GM23248 (cell line): ENCODE measurements at regions not wholly inside any gene's neighbourhood (a gene's known extent, or its start where the extent isn't known, plus 50 kb on each side); places are given as distances from the start of the nearest gene placed in this dataset.

Experiments used
- DNase-seq: peaks from one replicate; pipeline ENCODE4 v3.0.0-alpha.2; 2015
- H2AFZ ChIP-seq: fragments of 200-600 bp; sonication (generic); 2 replicates; pipeline ENCODE4 v1.6.1; 2016; ENCODE audit warnings: antibody characterized with exemption
- H3F3A ChIP-seq: fragments of 200-600 bp; sonication (generic); 2 replicates; pipeline ENCODE4 v1.6.1; 2016; ENCODE audit warnings: mild to moderate bottlenecking, antibody characterized with exemption, mixed run types; ENCODE audit not compliant: insufficient read depth
- H3K27ac ChIP-seq: fragments of 200-600 bp; sonication (generic); 2 replicates; pipeline ENCODE4 v1.5.1; 2016; ENCODE audit warnings: mild to moderate bottlenecking
- H3K27me3 ChIP-seq: fragments of 200-600 bp; sonication (generic); replicated peaks from 2 replicates; pipeline ENCODE4 v1.6.1; 2016; ENCODE audit warnings: mild to moderate bottlenecking; ENCODE audit not compliant: insufficient read depth
- H3K36me3 ChIP-seq: fragments of 200-600 bp; sonication (generic); 2 replicates; pipeline ENCODE4 v1.6.1; 2016; ENCODE audit warnings: low read depth, mild to moderate bottlenecking
- H3K4me1 ChIP-seq: fragments of 200-600 bp; sonication (generic); 2 replicates; pipeline ENCODE4 v1.6.1; 2016; ENCODE audit warnings: mild to moderate bottlenecking; ENCODE audit not compliant: insufficient read depth
- H3K4me2 ChIP-seq: fragments of 200-600 bp; sonication (generic); one replicate; pipeline ENCODE4 v1.6.1; 2016; ENCODE audit warnings: mild to moderate bottlenecking; ENCODE audit not compliant: unreplicated experiment
- H3K4me3 ChIP-seq: fragments of 200-600 bp; sonication (generic); 2 replicates; pipeline ENCODE4 v1.5.1; 2016; ENCODE audit warnings: mild to moderate bottlenecking
- H3K79me2 ChIP-seq: fragments of 200-600 bp; sonication (generic); 2 replicates; pipeline ENCODE4 v1.6.1; 2016; ENCODE audit warnings: mild to moderate bottlenecking; ENCODE audit not compliant: insufficient read depth
- H3K9ac ChIP-seq: fragments of 200-600 bp; sonication (generic); 2 replicates; pipeline ENCODE4 v1.6.1; 2016; ENCODE audit warnings: mild to moderate bottlenecking
- H3K9me2 ChIP-seq: fragments of 200-600 bp; sonication (generic); 2 replicates; pipeline ENCODE4 v1.6.1; 2016; ENCODE audit warnings: mixed run types, mild to moderate bottlenecking, moderate library complexity; ENCODE audit not compliant: insufficient read depth
- H3K9me3 ChIP-seq: fragments of 200-600 bp; sonication (generic); one replicate; pipeline ENCODE4 v1.6.1; 2017; ENCODE audit warnings: low read depth
- H4K20me1 ChIP-seq: fragments of 200-600 bp; sonication (generic); 2 replicates; pipeline ENCODE4 v1.6.0; 2016; ENCODE audit not compliant: insufficient read depth
- EZH2 ChIP-seq: fragments of 200-600 bp; sonication (generic); IDR thresholded peaks from 2 replicates; pipeline ENCODE4 v1.6.1; 2018; ENCODE audit warnings: antibody characterized with exemption, mild to moderate bottlenecking; ENCODE audit not compliant: insufficient read depth, poor library complexity, severe bottlenecking
- EZH2phosphoT487 ChIP-seq: fragments of 200-600 bp; sonication (generic); IDR thresholded peaks from 2 replicates; pipeline ENCODE4 v1.6.1; 2018; ENCODE audit warnings: antibody characterized with exemption, moderate library complexity, mild to moderate bottlenecking, low read depth; ENCODE audit not compliant: insufficient read depth
- WGBS, 2 experiments: methylation state at CpG; one replicate each; pipeline ENCODE4 v1.1.6; 2015 to 2017; ENCODE audit warnings: low lambda C conversion rate in 2 of 2, low coverage in 1 of 2; ENCODE audit errors: missing lambda C conversion rate in 2 of 2; 5-methylcytosine and 5-hydroxymethylcytosine counted together
- in situ Hi-C: fragments of 300-500 bp; cut with MboI; formaldehyde crosslinking; loops from 2 replicates; pipeline ENCODE4 v1.15.0; 2020

GRCh38 chr4:104979083-104979760 lies 167.5 kb upstream of the TET2 start:
- Histone ChIP-seq H3K9me2 (no peaks in the 10 kb centered on the region), H3K27me3 (no peaks in the 10 kb centered on the region), H3K4me2 (no peak overlapping the region), H2AFZ (no peak overlapping the region), H3K27ac (no peak overlapping the region), H3F3A (no peaks in the 10 kb centered on the region), H4K20me1 (no peaks in the 10 kb centered on the region), H3K9me3 (no peaks in the 10 kb centered on the region), H3K4me3 (no peak overlapping the region), H3K36me3 (no peaks in the 10 kb centered on the region), H3K79me2 (no peaks in the 10 kb centered on the region), H3K9ac (no peak overlapping the region), H3K4me1 (no peaks in the 10 kb centered on the region)
- TF ChIP-seq EZH2 (no peak), EZH2phosphoT487 (no peak)
- DNase-seq = no peak
- in situ Hi-C loops = no loop called here
- WGBS, 2 experiments = 39 to 41% methylated on average over 4 of the region's 4 CpGs

- H3K9me3 ChIP-seq = no peaks in the 10 kb centered on the region
- DNase-seq = no peak
- H2AFZ ChIP-seq = no peak overlapping the region
- no peaks in the 10 kb centered on the region for H3K4me1 ChIP-seq
- TF ChIP-seq EZH2 = no peak
- no peak for TF ChIP-seq EZH2phosphoT487
- H3K27ac ChIP-seq = no peak overlapping the region
- no peaks in the 10 kb centered on the region for H3K36me3 ChIP-seq
- 5 to 13% methylated on average over 1 of the region's 1 CpG for WGBS, 2 experiments
- no peak overlapping the region for H3K4me2 ChIP-seq
- H3K27me3 ChIP-seq = no peaks in the 10 kb centered on the region
- in situ Hi-C loops = no loop called here
- no peak overlapping the region for H3K4me3 ChIP-seq
- H3K79me2 ChIP-seq = no peaks in the 10 kb centered on the region
- H4K20me1 ChIP-seq = no peaks in the 10 kb centered on the region
- peaks cover 2% of the 10 kb centered on the region; the same call in 1 of the 2 replicates for H3K9me2 ChIP-seq
- no peaks in the 10 kb centered on the region for H3F3A ChIP-seq
- no peak overlapping the region for H3K9ac ChIP-seq
Measured at GRCh38 chr4:104983615-104984179, 163.0 kb upstream of the TET2 start.

- Histone ChIP-seq H4K20me1 (no peaks in the 10 kb centered on the region), H3K4me3 (no peak overlapping the region), H3K9me3 (no peaks in the 10 kb centered on the region), H3K9me2 (peaks cover 2% of the 10 kb centered on the region; the same call in 1 of the 2 replicates), H3F3A (no peaks in the 10 kb centered on the region), H3K4me1 (no peaks in the 10 kb centered on the region), H3K36me3 (no peaks in the 10 kb centered on the region), H3K79me2 (no peaks in the 10 kb centered on the region), H3K4me2 (no peak overlapping the region), H2AFZ (no peak overlapping the region), H3K27ac (no peak overlapping the region), H3K27me3 (no peaks in the 10 kb centered on the region), H3K9ac (no peak overlapping the region)
- WGBS, 2 experiments = 10 to 27% methylated on average over 5 of the region's 5 CpGs
- no peak for DNase-seq
- in situ Hi-C loops = no loop called here
- TF ChIP-seq EZH2phosphoT487 = no peak
- TF ChIP-seq EZH2 = no peak
Measured at GRCh38 chr4:104986306-104986705, 160.4 kb upstream of the TET2 start.

GRCh38 chr4:104989371-104989770 lies 157.3 kb upstream of the TET2 start:
- in situ Hi-C loops = no loop called here
- H3K4me3 ChIP-seq = no peak overlapping the region
- WGBS, 2 experiments = 24 to 30% methylated on average over 4 of the region's 4 CpGs
- no peaks in the 10 kb centered on the region for H3K36me3 ChIP-seq
- H3K27ac ChIP-seq = no peak overlapping the region
- TF ChIP-seq EZH2phosphoT487 = no peak
- H3K9ac ChIP-seq = no peak overlapping the region
- H3K79me2 ChIP-seq = no peaks in the 10 kb centered on the region
- no peaks in the 10 kb centered on the region for H3K4me1 ChIP-seq
- H3K27me3 ChIP-seq = no peaks in the 10 kb centered on the region
- no peaks in the 10 kb centered on the region for H4K20me1 ChIP-seq
- H3F3A ChIP-seq = no peaks in the 10 kb centered on the region
- H3K9me2 ChIP-seq = peaks cover 2% of the 10 kb centered on the region; the same call in 1 of the 2 replicates
- H3K4me2 ChIP-seq = no peak overlapping the region
- no peak for DNase-seq
- no peak overlapping the region for H2AFZ ChIP-seq
- no peaks in the 10 kb centered on the region for H3K9me3 ChIP-seq
